K562 (cell line): ENCODE measurements at regions not wholly inside any gene's neighbourhood (a gene's known extent, or its start where the extent isn't known, plus 50 kb on each side); places are given as distances from the start of the nearest gene placed in this dataset.

Experiments used
- ILK ChIP-seq: fragments of 450-650 bp; IDR thresholded peaks from 2 replicates; pipeline ENCODE4 v1.6.1; 2016; ENCODE audit warnings: missing genetic modification characterization, low read depth, mild to moderate bottlenecking, missing compliant biosample characterization, moderate library complexity, borderline replicate concordance
- IRF2 ChIP-seq: sonication (generic); formaldehyde crosslinking; IDR thresholded peaks from 2 replicates; pipeline ENCODE4 v1.8.1; 2022; ENCODE audit warnings: mild to moderate bottlenecking, missing genetic modification reagents
- JUND ChIP-seq, 2 experiments: IDR thresholded peaks; 2 replicates in 1 of 2; 3 replicates in 1 of 2; pipeline ENCODE4 v1.6.1; 2011; ENCODE audit warnings: borderline replicate concordance in 2 of 2, low read depth in 2 of 2, low read length in 2 of 2, improper control_type of control experiment in 1 of 2, missing biosample characterization in 1 of 2, missing genetic modification characterization in 1 of 2, missing genetic modification reagents in 1 of 2
- NFRKB ChIP-seq: fragments of 450-650 bp; IDR thresholded peaks from 2 replicates; pipeline ENCODE4 v1.6.1; 2016; ENCODE audit warnings: low read depth
- RCOR1 ChIP-seq, 2 experiments: IDR thresholded peaks; 2 replicates each; pipeline ENCODE4 v1.6.1; 2012; ENCODE audit warnings: low read depth in 2 of 2, low read length in 2 of 2, borderline replicate concordance in 1 of 2, improper control_type of control experiment in 1 of 2
- SMC3 ChIP-seq: conservative IDR thresholded peaks from 2 replicates; pipeline ENCODE4 v1.6.1; 2011; ENCODE audit warnings: low read depth, low read length, improper control_type of control experiment; ENCODE audit not compliant: insufficient read depth
- STAT6 ChIP-seq: sonication (generic); formaldehyde crosslinking; IDR thresholded peaks from 2 replicates; pipeline ENCODE4 v1.8.1; 2023; ENCODE audit warnings: mild to moderate bottlenecking, missing genetic modification reagents
- ZBED1 ChIP-seq: IDR thresholded peaks from 2 replicates; pipeline ENCODE4 v1.6.1; 2014
- TF ChIP-seq, protein P1 (sequence below), 3 experiments: IDR thresholded peaks in 2 of 3; conservative IDR thresholded peaks in 1 of 3; 2 replicates each; pipeline ENCODE4 v1.5.1; 2011 to 2012; ENCODE audit warnings: low read length in 3 of 3, mild to moderate bottlenecking in 3 of 3, control low read depth in 2 of 3, improper control_type of control experiment in 1 of 3, inconsistent platforms in 1 of 3, low read depth in 1 of 3, mixed read lengths in 1 of 3, moderate library complexity in 1 of 3; ENCODE audit not compliant: insufficient read depth in 2 of 3

DNA sequence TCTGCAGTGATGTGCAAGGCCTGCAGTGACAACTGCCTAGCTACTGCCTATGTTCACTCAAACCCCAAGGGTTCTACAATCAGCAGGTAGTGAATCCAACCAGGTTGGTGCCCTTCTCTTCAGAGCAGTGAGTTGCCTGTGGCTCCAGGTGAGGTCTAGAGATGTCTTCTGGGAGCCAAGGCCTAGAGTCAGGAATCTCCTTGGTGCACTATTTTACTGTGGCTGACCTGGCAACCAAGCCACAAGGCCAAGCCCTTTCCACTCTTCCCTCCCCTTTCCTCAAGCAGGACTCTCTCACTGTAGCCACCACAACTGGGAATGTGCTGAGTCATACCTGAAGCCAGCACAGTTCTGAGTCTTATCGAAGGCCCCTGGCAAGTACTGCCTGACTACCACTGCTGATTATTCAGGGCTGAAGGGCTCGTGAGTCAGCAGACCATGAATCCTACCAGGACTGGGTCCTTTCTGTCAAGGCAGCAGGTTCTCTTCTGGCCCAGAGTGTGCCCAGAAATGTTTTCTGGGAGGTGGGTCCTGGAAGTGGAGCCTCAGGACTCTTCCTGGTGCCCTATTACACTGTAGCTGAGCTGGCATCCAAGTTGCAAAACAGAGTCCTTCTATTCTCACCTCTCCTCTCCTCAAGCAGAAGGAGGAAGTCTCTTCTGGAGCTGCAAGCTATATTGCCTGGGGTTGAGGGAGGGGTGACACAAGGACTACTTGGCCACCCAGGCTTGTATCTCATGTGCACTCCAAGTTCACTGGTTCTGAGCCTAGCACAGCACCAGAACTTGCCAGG, 111.6 kb downstream of the BTC start:
- TF ChIP-seq SMC3: no peak
- TF ChIP-seq IRF2 (CRISPR knock-in tag): no peak
- no peak for TF ChIP-seq STAT6 (CRISPR knock-in tag)
- TF ChIP-seq ILK (tag): no peak
- TF ChIP-seq JUND (IDR thresholded peaks at IDR 0.05; ENCODE audit: borderline replicate concordance, low read depth, low read length): peak; percentile 93
- peak; percentile 90; the same call in 2 of the 3 replicates for TF ChIP-seq JUND (tag; IDR thresholded peaks at IDR 0.05; ENCODE audit: borderline replicate concordance, low read depth, low read length)
- no peak for TF ChIP-seq ZBED1
- TF ChIP-seq, protein P1, sequence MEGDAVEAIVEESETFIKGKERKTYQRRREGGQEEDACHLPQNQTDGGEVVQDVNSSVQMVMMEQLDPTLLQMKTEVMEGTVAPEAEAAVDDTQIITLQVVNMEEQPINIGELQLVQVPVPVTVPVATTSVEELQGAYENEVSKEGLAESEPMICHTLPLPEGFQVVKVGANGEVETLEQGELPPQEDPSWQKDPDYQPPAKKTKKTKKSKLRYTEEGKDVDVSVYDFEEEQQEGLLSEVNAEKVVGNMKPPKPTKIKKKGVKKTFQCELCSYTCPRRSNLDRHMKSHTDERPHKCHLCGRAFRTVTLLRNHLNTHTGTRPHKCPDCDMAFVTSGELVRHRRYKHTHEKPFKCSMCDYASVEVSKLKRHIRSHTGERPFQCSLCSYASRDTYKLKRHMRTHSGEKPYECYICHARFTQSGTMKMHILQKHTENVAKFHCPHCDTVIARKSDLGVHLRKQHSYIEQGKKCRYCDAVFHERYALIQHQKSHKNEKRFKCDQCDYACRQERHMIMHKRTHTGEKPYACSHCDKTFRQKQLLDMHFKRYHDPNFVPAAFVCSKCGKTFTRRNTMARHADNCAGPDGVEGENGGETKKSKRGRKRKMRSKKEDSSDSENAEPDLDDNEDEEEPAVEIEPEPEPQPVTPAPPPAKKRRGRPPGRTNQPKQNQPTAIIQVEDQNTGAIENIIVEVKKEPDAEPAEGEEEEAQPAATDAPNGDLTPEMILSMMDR (IDR thresholded peaks at IDR 0.05 in 2 of 3, conservative IDR thresholded peaks at IDR 0.05 in 1 of 3; ENCODE audit: insufficient read depth in 2 of 3, low read depth in 1 of 3, low read length in 3 of 3): no peak
- TF ChIP-seq RCOR1 (IDR thresholded peaks at IDR 0.05; ENCODE audit: borderline replicate concordance in 1 of 2, low read depth in 2 of 2, low read length in 2 of 2): peak; percentile 41 to 83; a peak in 2 of 4 replicates
- TF ChIP-seq NFRKB: peak; percentile 37; the same call in 1 of the 2 replicates
